ENCODE measurements at regions not wholly inside any gene's neighbourhood (a gene's known extent, or its start where the extent isn't known, plus 50 kb on each side); places are given as distances from the start of the nearest gene placed in this dataset.
A peak's percentile ranks its signal among the peaks of the same experiment; 100 is the strongest.
"Not testable (repeated sequence)": the region's sequence is repeated elsewhere in the genome, so short reads cannot be mapped to it uniquely, and the experiment has no call there.

DNA sequence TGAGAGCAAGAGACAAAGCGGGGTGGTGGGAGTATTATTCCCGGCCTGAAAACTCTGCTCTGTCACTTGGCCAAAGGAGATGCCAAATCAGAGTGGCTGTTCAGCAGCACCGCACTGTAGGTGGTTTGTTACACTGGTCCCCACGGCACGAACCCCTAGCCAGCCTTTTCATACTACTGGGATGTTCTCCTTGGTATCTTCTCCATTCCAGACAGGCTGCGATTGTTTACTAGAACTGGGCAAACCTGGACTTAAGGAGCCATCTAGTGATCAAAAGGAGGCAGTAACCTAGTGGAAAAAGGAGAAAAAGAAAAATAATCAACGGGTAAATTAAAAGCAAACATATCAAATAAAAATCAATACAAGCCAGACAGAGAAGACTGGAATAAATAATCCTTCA, 58.9 kb upstream of the TMTC2 start:
- no peaks in the 10 kb centered on the region for H3K4me1 Mint-ChIP-seq
- no peak for DNase-seq
- H3K27ac ChIP-seq (ENCODE audit: low read depth, low read length): no peak overlapping the region
- H3K9me3 ChIP-seq (ENCODE audit: control insufficient read depth in 1 of 2, low read length in 2 of 2): no peaks in the 10 kb centered on the region
- H3K27me3 ChIP-seq (ENCODE audit: insufficient read depth, low read length): no peaks in the 10 kb centered on the region
- intact Hi-C loops (cut with micrococcal nuclease): no loop called here
- peaks cover 0 to 2% of the 10 kb centered on the region in 2 donors for H3K27me3 Mint-ChIP-seq
- H3K9me3 Mint-ChIP-seq: peaks cover 0 to 3% (median 0%) of the 10 kb centered on the region in 8 donors
- no peaks in the 10 kb centered on the region for H3K36me3 Mint-ChIP-seq
- POLR2A ChIA-PET (ENCODE audit: partially characterized antibody): no interaction called here
- no peaks in the 10 kb centered on the region for H3K36me3 ChIP-seq (ENCODE audit: insufficient read depth, low read length)
- peak overlapping the region in 1 of 7 donors; percentile 33 for H3K27ac Mint-ChIP-seq
- no peaks in the 10 kb centered on the region for H3K4me1 ChIP-seq (ENCODE audit: insufficient read depth, low read length)
- no peak overlapping the region for H3K4me3 ChIP-seq (ENCODE audit: low read length in 2 of 2)
- H3K4me3 Mint-ChIP-seq: no peak overlapping the region
- CTCF ChIA-PET (ENCODE audit: partially characterized antibody): no interaction called here

DNA sequence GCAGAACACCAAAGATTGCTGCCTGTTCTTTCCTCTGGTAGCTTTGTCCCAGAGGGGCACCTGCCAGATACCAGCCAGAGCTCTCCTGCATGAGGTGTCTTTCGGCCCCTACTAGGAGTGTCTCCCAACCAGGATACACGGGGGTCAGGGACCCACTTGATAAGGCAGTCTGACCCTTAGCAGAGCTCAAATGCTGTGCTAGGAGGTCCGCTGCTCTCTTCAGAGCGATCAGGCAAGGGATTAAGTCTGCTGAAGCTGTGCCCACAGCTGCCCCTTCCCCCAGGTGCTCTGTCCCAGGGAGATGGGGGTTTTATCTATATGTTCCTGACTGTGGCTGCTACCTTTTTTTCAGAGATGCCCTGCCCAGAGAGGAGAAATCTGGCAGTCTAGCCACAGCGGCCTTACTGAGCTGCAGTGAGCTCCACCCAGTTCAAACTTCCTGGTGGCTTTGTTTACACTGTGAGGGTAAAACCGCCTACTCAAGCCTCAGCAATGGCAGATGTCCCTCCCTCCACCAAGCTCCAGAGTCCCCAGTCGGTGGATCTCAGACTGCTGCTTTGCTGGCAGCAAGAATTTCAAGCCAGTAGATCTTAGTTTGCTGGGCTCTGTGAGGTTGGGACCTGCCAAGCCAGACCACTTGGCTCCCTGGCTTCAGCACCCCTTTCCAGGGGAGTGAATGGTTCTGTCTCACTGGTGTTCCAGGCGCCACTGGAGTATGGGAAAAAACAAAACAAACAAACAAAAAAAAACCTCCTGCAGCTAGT, 52.0 kb upstream of the TMTC2 start:
- POLR2A ChIA-PET (ENCODE audit: partially characterized antibody); DNase-seq; H3K27ac ChIP-seq (ENCODE audit: low read depth, low read length); H3K4me1 Mint-ChIP-seq; H3K36me3 Mint-ChIP-seq; intact Hi-C loops (cut with micrococcal nuclease); H3K27me3 Mint-ChIP-seq; H3K9me3 ChIP-seq (ENCODE audit: control insufficient read depth in 1 of 2, low read length in 2 of 2); H3K9me3 Mint-ChIP-seq; H3K27me3 ChIP-seq (ENCODE audit: insufficient read depth, low read length); H3K27ac Mint-ChIP-seq; H3K4me1 ChIP-seq (ENCODE audit: insufficient read depth, low read length); H3K4me3 ChIP-seq (ENCODE audit: low read length in 2 of 2); H3K36me3 ChIP-seq (ENCODE audit: insufficient read depth, low read length); H3K4me3 Mint-ChIP-seq: not testable (repeated sequence)
- CTCF ChIA-PET (ENCODE audit: partially characterized antibody): interaction anchor here (1.1 kb wide), 1 partner anchor 51 kb away, joined by 3 read pairs; no protein-coding TSS in a partner anchor

DNA sequence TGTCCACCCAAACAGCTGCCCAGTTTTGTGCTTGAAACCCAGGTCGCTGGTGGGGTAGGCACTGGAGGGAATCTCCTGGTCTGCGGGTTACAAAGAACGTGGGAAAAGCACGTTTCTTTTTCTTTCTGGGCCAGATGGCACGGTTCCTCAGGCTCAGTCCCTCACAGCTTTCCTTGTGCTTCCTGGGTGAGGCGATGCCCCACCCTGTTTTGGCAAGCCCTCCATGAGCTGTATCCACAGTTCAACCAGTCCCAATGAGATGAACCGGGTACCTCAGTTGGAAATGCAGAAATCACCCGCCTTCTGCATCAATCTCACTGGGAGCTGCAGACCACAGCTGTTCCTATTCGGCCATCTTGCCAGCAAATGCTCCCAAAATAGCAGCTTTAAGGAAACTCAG, 51.4 kb upstream of the TMTC2 start:
- Mint-ChIP-seq H3K27ac (no peak overlapping the region), H3K27me3 (peaks cover 1 to 6% of the 10 kb centered on the region in 2 donors), H3K4me3 (no peak overlapping the region), H3K4me1 (no peaks in the 10 kb centered on the region), H3K36me3 (no peaks in the 10 kb centered on the region), H3K9me3 (peaks cover 0 to 4% (median 0%) of the 10 kb centered on the region in 8 donors)
- Histone ChIP-seq H3K4me1 (ENCODE audit: insufficient read depth, low read length) (no peaks in the 10 kb centered on the region), H3K27me3 (ENCODE audit: insufficient read depth, low read length) (no peaks in the 10 kb centered on the region), H3K4me3 (ENCODE audit: low read length in 2 of 2) (no peak overlapping the region), H3K9me3 (ENCODE audit: control insufficient read depth in 1 of 2, low read length in 2 of 2) (no peaks in the 10 kb centered on the region), H3K27ac (ENCODE audit: low read depth, low read length) (no peak overlapping the region), H3K36me3 (ENCODE audit: insufficient read depth, low read length) (no peaks in the 10 kb centered on the region)
- intact Hi-C loops (cut with micrococcal nuclease): no loop called here
- no peak for DNase-seq
- CTCF ChIA-PET (ENCODE audit: partially characterized antibody): interaction anchor here (1.1 kb wide), 1 partner anchor 50 kb away, joined by 3 read pairs; no protein-coding TSS in a partner anchor
- POLR2A ChIA-PET (ENCODE audit: partially characterized antibody): interaction anchor here (0.8 kb wide), 1 partner anchor 51 kb away, joined by 3 read pairs; the partner anchor contains the start of gene TMTC2

All from CD4-positive, alpha-beta memory T cell (primary cell).